ENCODE measurements at regions not wholly inside any gene's neighbourhood (a gene's known extent, or its start where the extent isn't known, plus 50 kb on each side); places are given as distances from the start of the nearest gene placed in this dataset.

DNA sequence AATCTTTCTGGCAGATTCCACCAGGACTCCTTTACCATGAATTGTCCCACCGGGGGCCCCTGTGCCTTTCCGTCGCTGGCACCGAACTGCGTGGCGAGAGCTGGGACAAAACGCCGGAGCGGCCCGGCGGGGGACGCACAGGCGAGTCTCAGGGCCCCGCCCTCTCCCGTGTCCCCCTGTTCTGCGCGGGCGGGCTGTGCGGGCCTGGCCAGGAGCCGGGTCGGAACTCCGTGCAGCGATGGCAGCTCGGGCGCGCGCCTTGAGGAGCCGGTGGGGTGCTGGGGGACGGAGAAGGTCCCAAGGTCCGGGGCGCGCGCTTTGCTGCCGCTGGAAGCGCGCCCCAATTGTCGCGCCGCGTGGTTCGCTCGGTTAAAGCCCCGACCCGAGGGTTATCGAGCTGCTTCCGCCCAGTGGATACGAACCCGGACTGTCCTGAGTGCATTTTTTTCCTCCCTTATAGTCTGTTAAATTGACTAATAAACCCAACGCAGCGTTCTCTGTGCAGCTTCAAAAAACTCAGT lies 125.3 kb downstream of the TMEM174 start:
- TF ChIP-seq MXI1 (IDR thresholded peaks at IDR 0.05; ENCODE audit: low read depth, low read length) = no peak
- TF ChIP-seq, protein P1, sequence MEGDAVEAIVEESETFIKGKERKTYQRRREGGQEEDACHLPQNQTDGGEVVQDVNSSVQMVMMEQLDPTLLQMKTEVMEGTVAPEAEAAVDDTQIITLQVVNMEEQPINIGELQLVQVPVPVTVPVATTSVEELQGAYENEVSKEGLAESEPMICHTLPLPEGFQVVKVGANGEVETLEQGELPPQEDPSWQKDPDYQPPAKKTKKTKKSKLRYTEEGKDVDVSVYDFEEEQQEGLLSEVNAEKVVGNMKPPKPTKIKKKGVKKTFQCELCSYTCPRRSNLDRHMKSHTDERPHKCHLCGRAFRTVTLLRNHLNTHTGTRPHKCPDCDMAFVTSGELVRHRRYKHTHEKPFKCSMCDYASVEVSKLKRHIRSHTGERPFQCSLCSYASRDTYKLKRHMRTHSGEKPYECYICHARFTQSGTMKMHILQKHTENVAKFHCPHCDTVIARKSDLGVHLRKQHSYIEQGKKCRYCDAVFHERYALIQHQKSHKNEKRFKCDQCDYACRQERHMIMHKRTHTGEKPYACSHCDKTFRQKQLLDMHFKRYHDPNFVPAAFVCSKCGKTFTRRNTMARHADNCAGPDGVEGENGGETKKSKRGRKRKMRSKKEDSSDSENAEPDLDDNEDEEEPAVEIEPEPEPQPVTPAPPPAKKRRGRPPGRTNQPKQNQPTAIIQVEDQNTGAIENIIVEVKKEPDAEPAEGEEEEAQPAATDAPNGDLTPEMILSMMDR (IDR thresholded peaks at IDR 0.05 in 2 of 3, conservative IDR thresholded peaks at IDR 0.05 in 1 of 3; ENCODE audit: control insufficient read depth in 2 of 3, extremely low read depth in 1 of 3, insufficient read depth in 1 of 3, low read depth in 3 of 3, low read length in 3 of 3) = no peak
